Lower leg skin (tissue), 4 donors: ENCODE measurements at regions not wholly inside any gene's neighbourhood (a gene's known extent, or its start where the extent isn't known, plus 50 kb on each side); places are given as distances from the start of the nearest gene placed in this dataset.

Experiments used
- DNase-seq, 2 donors: peaks; one replicate each; pipeline ENCODE4 v3.0.0-alpha.2; 2019; ENCODE audit warnings: low spot score in 2 of 2
- H3K4me3 ChIP-seq: fragments of 200-600 bp; sonication (generic); 2 replicates; pipeline ENCODE4 v1.5.1; 2017; ENCODE audit warnings: mild to moderate bottlenecking, low read depth; ENCODE audit not compliant: poor library complexity, severe bottlenecking
- POLR2A ChIP-seq, 2 donors: fragments of 450-650 bp; IDR thresholded peaks; one replicate each; pipeline ENCODE4 v1.6.1; 2016 to 2017; ENCODE audit warnings: antibody characterized with exemption in 2 of 2, mild to moderate bottlenecking in 1 of 2, moderate library complexity in 1 of 2
- WGBS, 2 donors: methylation state at CpG; one replicate each; pipeline ENCODE4 v1.1.5; 2018; 5-methylcytosine and 5-hydroxymethylcytosine counted together
- intact Hi-C: fragments of 100-400 bp; cut with DNase I; formaldehyde crosslinking; loops from one replicate; pipeline ENCODE4 v1.15.0; 2023; ENCODE audit warnings: low total_unique reads
- TF ChIP-seq, protein P1 (sequence below), 3 donors: fragments of 450-650 bp; IDR thresholded peaks; one replicate each; pipeline ENCODE4 v1.5.1; 2016; ENCODE audit warnings: antibody characterized with exemption in 3 of 3, mild to moderate bottlenecking in 3 of 3, moderate library complexity in 2 of 3

DNA sequence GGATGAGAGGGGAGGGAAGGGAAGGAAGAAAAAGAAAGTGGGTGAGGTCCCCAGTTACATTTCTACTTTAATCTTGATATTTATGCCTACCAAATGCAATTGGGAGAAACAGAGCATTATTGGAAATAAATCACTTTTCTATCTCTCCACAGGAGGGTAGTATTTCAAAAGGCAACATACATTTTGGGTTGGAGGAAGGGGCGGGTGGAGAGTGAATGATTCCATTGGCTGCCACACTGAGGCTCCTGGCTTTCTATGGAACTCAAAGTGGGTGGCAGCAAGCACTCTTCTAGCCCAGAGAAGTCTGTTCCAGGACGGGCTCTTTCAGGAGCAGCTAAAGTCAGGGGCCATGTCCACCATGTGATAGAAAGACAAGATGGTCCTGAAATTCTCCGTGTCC, 441.3 kb downstream of the DAD1 start:
- H3K4me3 ChIP-seq, result no peak overlapping the region
- TF ChIP-seq, protein P1, sequence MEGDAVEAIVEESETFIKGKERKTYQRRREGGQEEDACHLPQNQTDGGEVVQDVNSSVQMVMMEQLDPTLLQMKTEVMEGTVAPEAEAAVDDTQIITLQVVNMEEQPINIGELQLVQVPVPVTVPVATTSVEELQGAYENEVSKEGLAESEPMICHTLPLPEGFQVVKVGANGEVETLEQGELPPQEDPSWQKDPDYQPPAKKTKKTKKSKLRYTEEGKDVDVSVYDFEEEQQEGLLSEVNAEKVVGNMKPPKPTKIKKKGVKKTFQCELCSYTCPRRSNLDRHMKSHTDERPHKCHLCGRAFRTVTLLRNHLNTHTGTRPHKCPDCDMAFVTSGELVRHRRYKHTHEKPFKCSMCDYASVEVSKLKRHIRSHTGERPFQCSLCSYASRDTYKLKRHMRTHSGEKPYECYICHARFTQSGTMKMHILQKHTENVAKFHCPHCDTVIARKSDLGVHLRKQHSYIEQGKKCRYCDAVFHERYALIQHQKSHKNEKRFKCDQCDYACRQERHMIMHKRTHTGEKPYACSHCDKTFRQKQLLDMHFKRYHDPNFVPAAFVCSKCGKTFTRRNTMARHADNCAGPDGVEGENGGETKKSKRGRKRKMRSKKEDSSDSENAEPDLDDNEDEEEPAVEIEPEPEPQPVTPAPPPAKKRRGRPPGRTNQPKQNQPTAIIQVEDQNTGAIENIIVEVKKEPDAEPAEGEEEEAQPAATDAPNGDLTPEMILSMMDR (IDR thresholded peaks at IDR 0.05), result no peak
- WGBS, 2 donors, result 66 to 84% methylated on average over 3 of the region's 3 CpGs
- intact Hi-C loops, result no loop called here
- DNase-seq, result no peak

DNA sequence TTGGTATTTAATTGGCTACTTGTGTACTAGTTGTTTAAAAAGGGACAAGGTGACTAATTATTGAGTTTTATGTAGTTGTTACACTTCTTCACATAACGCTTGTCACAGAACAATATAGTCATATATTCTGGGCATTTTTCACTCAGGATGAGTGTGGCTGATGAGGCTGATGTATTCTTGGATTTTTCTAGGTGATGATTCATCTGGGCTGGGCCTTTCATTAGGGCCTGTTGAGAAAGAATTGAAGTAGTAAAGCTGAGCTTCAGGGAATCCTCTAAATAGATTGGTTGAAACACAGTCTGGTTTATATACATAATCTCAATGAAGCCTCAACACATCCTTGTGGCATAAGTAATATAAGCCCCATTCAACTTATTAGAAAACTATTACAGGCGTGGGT, 445.7 kb downstream of the DAD1 start:
- WGBS, 2 donors, result 64 to 80% methylated on average over 2 of the region's 2 CpGs
- DNase-seq, result no peak
- intact Hi-C loops, result no loop called here
- TF ChIP-seq, protein P1 (IDR thresholded peaks at IDR 0.05), result no peak
- TF ChIP-seq POLR2A (IDR thresholded peaks at IDR 0.05), result no peak
- H3K4me3 ChIP-seq, result no peak overlapping the region

DNA sequence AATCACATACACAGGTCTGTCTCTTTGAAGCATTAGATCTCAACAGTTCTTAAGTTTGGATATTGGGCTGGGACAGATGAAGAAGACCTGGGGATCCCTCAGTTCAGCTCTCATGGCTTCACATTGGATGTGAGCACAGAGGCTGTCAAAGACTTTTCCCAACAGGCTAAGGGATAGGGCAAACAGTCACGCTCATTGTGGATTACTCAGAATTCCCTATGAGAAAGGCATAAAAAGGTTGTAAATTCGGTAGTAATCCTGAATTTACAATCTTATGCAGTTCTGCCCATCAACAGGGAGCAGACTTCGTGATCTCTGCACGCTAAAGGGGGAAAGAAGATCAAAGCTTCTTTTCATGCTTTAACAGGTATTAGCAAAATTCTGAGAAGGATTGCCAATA, 448.4 kb downstream of the DAD1 start:
- intact Hi-C loops, result no loop called here
- no peak for DNase-seq
- no peak overlapping the region for H3K4me3 ChIP-seq
- no peak for TF ChIP-seq POLR2A (IDR thresholded peaks at IDR 0.05)
- TF ChIP-seq, protein P1 (IDR thresholded peaks at IDR 0.05), result no peak
- 25 to 29% methylated on average over 4 of the region's 4 CpGs for WGBS, 2 donors

DNA sequence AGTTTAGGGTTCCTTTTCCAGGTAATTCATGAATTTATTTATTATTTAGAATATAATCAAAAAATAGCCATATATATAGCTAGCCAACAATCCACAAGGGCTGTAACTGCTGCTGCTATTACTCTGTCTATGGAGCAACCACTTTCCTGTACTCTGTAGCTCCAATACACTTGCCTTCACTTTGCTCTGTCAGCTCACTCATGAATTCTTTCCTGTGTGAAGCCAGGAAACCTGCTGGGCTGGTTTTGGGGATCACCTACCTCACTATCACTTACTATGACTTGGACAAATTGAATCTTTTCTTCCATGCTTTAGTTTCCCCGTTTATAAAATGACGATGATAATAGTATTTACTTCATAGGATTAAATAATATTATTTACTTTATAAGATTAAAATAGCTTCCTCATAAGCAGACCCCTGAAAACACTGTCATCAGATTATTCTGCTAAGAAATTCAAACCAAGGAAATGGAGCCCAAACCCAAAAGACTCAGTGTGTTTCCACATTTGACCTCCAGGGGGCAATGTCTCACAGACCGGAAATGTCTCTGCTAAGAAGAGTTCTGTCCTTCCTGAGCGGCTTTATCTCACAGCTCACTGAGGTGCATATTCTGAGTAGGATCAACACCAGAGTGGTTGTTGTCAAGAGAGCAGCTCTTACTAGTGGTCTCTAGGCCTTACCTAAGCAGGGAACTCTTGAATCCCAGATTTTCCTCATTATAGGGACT, 457.1 kb downstream of the DAD1 start:
- no peak for TF ChIP-seq POLR2A (IDR thresholded peaks at IDR 0.05)
- TF ChIP-seq, protein P1 (IDR thresholded peaks at IDR 0.05), result no peak
- H3K4me3 ChIP-seq, result no peak overlapping the region
- no peak for DNase-seq
- intact Hi-C loops, result no loop called here
- 77 to 78% methylated on average over 4 of the region's 4 CpGs for WGBS, 2 donors

DNA sequence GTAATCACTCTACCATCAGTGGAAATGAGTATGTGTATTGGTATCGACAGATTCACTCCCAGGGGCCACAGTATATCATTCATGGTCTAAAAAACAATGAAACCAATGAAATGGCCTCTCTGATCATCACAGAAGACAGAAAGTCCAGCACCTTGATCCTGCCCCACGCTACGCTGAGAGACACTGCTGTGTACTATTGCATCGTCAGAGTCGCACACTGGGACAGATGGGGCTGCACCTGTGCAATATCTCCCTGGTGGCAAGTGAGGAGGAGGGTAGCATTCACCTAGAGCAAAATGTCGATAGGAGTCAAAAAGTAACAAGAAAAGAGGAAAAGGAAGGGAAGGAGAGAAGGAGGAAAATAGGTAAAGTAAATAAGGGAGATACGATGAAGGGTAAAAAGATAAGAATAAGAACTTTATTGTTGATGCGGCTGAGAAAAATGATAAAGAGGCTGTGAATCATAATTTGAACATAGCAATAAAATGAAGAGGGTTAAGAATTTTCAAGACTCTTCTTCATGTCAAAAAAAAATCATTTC, 450.5 kb upstream of the OR4E1 start:
- TF ChIP-seq, protein P1 (IDR thresholded peaks at IDR 0.05), result no peak
- no peak for TF ChIP-seq POLR2A (IDR thresholded peaks at IDR 0.05)
- no peak overlapping the region for H3K4me3 ChIP-seq
- intact Hi-C loops, result no loop called here
- 87 to 90% methylated on average over 8 of the region's 8 CpGs for WGBS, 2 donors
- no peak for DNase-seq
